CD4-positive, alpha-beta T cell treated with Interleukin-17A for 4 hours (primary cell): ENCODE measurements at regions not wholly inside any gene's neighbourhood (a gene's known extent, or its start where the extent isn't known, plus 50 kb on each side); places are given as distances from the start of the nearest gene placed in this dataset.

ENCODE experiments used
- DNase-seq: peaks from one replicate; pipeline ENCODE4 v3.0.0-alpha.2; 2020; ENCODE audit warnings: mixed read lengths

- no peak for DNase-seq
These were observed 509.8 kb downstream of the PTPRU start for GRCh38 chr1:29746076-29746665.

- DNase-seq, result no peak
These were observed 508.6 kb downstream of the PTPRU start for GRCh38 chr1:29744684-29745490.

- DNase-seq, result no peak
These were observed 507.6 kb downstream of the PTPRU start for GRCh38 chr1:29743931-29744330.

- DNase-seq, result no peak
These were observed 506.9 kb downstream of the PTPRU start for GRCh38 chr1:29743264-29743663.

- no peak for DNase-seq
These were observed 502.9 kb downstream of the PTPRU start for GRCh38 chr1:29739176-29739575.

GRCh38 chr1:29736582-29737188 is 500.4 kb downstream of the PTPRU start:
- DNase-seq, result no peak

- no peak for DNase-seq
These were observed 496.1 kb downstream of the PTPRU start for GRCh38 chr1:29732453-29732852.

GRCh38 chr1:29730623-29731022 is 494.3 kb downstream of the PTPRU start:
- DNase-seq, result no peak

- no peak for DNase-seq
These were observed 493.0 kb downstream of the PTPRU start for GRCh38 chr1:29729281-29729680.

GRCh38 chr1:29728703-29729102 is 492.4 kb downstream of the PTPRU start:
- DNase-seq, result no peak

- no peak for DNase-seq
These were observed 488.9 kb downstream of the PTPRU start for GRCh38 chr1:29725262-29725661.

GRCh38 chr1:29722598-29722997 is 486.3 kb downstream of the PTPRU start:
- DNase-seq, result no peak

- DNase-seq, result no peak
These were observed 482.9 kb downstream of the PTPRU start for GRCh38 chr1:29719253-29719652.

- DNase-seq, result no peak
These were observed 482.5 kb downstream of the PTPRU start for GRCh38 chr1:29718791-29719190.

- no peak for DNase-seq
These were observed 480.0 kb downstream of the PTPRU start for GRCh38 chr1:29716306-29716705.

- DNase-seq, result no peak
These were observed 477.5 kb downstream of the PTPRU start for GRCh38 chr1:29713857-29714256.

GRCh38 chr1:29712801-29713200 is 476.5 kb downstream of the PTPRU start:
- no peak for DNase-seq

- no peak for DNase-seq
These were observed 475.9 kb downstream of the PTPRU start for GRCh38 chr1:29712284-29712651.

GRCh38 chr1:29711582-29712283 is 475.4 kb downstream of the PTPRU start:
- DNase-seq, result no peak

GRCh38 chr1:29709704-29710280 is 473.5 kb downstream of the PTPRU start:
- no peak for DNase-seq

GRCh38 chr1:29708796-29709703 is 472.7 kb downstream of the PTPRU start:
- no peak for DNase-seq

- DNase-seq, result no peak
These were observed 472.1 kb downstream of the PTPRU start for GRCh38 chr1:29708381-29708780.
